Omental fat pad (tissue), 3 donors: ENCODE measurements at regions not wholly inside any gene's neighbourhood (a gene's known extent, or its start where the extent isn't known, plus 50 kb on each side); places are given as distances from the start of the nearest gene placed in this dataset.

Experiments
- ATAC-seq: fragments of 150-250 bp; one replicate; pipeline ENCODE4 v1.9.1; 2016; ENCODE audit warnings: mild to moderate bottlenecking, moderate library complexity; ENCODE audit not compliant: low FRiP score
- DNase-seq: peaks from one replicate; pipeline ENCODE4 v3.0.0-alpha.2; 2019; ENCODE audit warnings: low spot score
- TF ChIP-seq, protein P1 (sequence below), 3 donors: fragments of 450-650 bp; IDR thresholded peaks; one replicate each; pipeline ENCODE4 v1.5.1; 2016 to 2017; ENCODE audit warnings: antibody characterized with exemption in 3 of 3, mild to moderate bottlenecking in 3 of 3, moderate library complexity in 2 of 3

DNA sequence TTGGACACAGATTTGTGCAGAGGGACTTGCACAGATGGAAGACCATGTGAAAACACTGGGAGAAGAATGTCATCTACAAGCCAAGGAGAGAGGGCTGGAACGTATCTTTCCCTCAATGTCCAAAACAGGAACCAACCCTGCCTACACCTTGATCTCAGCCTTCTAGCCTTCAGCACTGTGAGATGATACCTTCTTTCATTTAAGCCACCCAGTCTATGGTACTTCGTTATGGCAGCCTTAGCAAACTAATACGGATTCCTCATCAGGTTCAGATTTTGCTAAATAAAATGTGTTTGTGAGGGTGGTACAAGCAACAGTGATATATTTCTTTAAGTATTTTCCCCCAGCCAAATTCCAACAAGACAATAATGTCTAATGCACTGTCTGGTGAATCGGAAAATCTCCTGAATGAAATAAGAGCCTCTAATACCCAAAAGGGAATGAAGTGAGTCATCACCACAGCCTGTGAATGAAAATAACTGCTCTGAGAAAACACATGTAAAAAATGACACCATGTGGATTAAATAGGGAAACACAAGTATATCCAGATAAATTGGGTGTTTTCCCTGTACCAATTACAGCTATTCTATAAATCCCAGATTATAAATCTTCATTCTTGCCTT, 182.8 kb upstream of the TARS1 start:
- peak; percentile 91 for ATAC-seq
- TF ChIP-seq, protein P1, sequence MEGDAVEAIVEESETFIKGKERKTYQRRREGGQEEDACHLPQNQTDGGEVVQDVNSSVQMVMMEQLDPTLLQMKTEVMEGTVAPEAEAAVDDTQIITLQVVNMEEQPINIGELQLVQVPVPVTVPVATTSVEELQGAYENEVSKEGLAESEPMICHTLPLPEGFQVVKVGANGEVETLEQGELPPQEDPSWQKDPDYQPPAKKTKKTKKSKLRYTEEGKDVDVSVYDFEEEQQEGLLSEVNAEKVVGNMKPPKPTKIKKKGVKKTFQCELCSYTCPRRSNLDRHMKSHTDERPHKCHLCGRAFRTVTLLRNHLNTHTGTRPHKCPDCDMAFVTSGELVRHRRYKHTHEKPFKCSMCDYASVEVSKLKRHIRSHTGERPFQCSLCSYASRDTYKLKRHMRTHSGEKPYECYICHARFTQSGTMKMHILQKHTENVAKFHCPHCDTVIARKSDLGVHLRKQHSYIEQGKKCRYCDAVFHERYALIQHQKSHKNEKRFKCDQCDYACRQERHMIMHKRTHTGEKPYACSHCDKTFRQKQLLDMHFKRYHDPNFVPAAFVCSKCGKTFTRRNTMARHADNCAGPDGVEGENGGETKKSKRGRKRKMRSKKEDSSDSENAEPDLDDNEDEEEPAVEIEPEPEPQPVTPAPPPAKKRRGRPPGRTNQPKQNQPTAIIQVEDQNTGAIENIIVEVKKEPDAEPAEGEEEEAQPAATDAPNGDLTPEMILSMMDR (IDR thresholded peaks at IDR 0.05): no peak
- no peak for DNase-seq

GRCh38 chr5:33258553-33258952, 182.2 kb upstream of the TARS1 start:
- ATAC-seq: no peak
- TF ChIP-seq, protein P1 (IDR thresholded peaks at IDR 0.05): no peak

GRCh38 chr5:33260098-33260497, 180.7 kb upstream of the TARS1 start:
- no peak for DNase-seq
- no peak for ATAC-seq
- TF ChIP-seq, protein P1 (IDR thresholded peaks at IDR 0.05): no peak

More at GRCh38 chr5:33258553-33258952, 182.2 kb upstream of the TARS1 start:
- DNase-seq: no peak

GRCh38 chr5:33261305-33261704, 179.5 kb upstream of the TARS1 start:
- ATAC-seq: no peak
- TF ChIP-seq, protein P1 (IDR thresholded peaks at IDR 0.05): no peak
- no peak for DNase-seq

DNA sequence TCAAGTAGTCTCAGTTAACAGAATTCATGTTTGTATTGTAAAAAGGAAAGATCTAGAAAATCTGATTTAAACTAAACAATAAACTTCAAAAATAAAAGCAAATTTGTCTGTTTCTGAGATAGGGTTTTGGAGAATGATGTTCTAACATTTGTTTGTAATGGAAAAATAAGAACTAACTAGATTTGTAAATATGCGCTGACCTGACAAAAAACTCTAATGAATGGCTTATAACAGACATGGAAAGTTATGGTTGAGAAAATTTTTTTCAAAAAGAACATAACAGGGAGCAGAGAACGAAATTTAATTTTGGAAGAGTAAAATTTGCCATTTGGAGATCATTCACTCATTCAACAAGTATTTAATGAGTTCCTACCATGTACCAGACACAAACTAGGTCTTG, 179.0 kb upstream of the TARS1 start:
- TF ChIP-seq, protein P1 (IDR thresholded peaks at IDR 0.05): no peak
- ATAC-seq: no peak
- no peak for DNase-seq

- TF ChIP-seq, protein P1 (IDR thresholded peaks at IDR 0.05): no peak
- DNase-seq: no peak
Measured at GRCh38 chr5:33267801-33268200, 173.0 kb upstream of the TARS1 start.

DNA sequence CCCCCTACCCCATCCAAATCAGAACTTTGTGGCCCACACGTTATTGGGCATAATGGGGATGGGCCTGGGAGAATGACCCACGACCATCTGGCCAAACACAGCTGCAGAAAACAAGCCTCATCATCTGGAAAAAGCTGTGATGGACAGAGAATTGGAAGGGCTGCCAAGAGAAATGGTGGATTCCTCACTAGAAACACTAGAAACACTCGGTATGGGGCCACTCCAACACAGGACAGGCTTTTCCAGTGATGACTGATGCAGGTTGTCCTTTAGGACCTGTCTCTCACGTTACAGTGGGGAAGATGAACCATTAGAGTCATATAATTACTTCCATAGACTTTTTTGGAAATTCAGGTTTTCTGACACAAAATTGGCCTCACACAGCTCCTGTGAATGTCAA, 172.4 kb upstream of the TARS1 start:
- no peak for ATAC-seq
- DNase-seq: no peak
- TF ChIP-seq, protein P1 (IDR thresholded peaks at IDR 0.05): no peak

More at GRCh38 chr5:33267801-33268200, 173.0 kb upstream of the TARS1 start:
- no peak for ATAC-seq
